GM18502 (cell line): ENCODE measurements at regions not wholly inside any gene's neighbourhood (a gene's known extent, or its start where the extent isn't known, plus 50 kb on each side); places are given as distances from the start of the nearest gene placed in this dataset.
"Not testable (repeated sequence)": the region's sequence is repeated elsewhere in the genome, so short reads cannot be mapped to it uniquely, and the experiment has no call there.

ENCODE experiments used
- ATAC-seq: cut with Tn5 transposase; IDR thresholded peaks from one replicate; pipeline ENCODE4 v1.9.1; 2021; ENCODE audit warnings: mild to moderate bottlenecking; ENCODE audit not compliant: unreplicated experiment, poor library complexity

DNA sequence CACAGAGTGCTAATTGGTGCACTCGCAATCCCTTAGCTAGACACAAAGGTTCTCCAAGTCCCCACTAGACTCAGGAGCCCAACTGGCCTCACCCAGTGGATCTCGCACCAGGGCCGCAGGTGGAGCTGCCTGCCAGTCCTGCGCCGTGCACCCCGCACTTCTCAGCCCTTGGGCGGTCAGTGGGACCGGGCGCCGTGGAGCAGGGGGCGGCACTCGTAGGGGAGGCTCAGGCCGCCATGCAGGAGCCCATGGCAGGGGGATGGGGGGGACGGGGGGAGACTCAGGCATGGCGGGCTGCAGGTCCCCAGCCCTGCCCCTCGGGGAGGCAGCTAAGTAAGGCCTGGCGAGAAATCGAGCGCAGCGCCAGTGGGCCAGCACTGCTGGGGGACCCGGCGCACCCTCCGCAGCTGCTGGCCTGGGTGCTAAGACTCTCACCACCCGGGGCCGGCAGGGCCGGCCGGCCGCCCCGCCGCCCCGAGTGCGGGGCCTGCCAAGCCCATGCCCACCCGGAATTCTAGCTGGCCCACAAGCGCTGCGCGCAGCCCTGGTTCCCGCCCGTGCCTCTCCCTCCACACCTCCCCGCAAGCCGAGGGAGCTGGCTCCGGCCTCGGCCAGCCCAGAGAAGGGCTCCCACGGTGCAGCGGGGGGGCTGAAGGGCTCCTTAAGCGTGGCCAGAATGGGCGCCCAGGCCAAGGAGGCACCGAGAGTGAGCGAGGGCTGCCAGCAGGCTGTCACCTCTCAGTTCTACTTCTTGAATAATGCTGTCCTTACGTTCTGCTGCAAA lies 258.2 kb downstream of the GALC start:
- ATAC-seq, result not testable (repeated sequence)

DNA sequence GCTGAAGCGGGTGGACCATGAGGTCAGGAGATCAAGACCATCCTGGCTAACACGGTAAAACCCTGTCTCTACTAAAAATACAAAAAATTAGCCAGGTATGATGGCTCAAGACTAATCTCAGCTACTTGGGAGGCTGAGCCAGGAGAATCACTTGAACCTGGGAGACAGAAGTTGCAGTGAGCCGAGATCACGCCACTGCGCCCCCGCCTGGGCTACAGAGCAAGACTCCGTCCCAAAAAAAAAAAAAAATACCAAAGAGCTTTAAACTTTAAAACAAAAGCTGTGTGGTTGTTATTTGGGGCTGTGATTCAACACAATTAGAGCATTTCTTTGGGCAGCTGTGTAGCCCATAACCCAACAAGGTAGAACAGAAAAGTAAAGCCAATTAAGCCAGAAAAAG lies 259.9 kb downstream of the GALC start:
- ATAC-seq, result not testable (repeated sequence)

DNA sequence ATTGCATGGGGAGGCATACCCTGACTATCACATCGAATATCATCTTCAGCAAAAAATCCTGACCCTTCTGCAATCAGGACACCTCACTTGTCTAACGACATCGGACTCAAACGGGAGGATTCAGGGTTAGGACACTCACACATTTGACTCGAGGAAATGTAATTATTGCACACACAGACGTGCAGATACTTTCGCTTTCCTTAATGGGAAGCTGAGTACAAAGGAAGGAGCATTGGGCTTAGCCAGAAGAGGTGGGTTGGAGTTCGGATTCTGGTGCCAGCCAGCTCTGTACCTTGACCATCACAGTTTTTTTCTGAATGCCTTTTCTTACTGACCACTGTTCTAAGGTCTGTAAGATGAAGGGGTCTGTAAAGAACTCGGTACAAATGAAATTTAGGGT lies 260.4 kb downstream of the GALC start:
- ATAC-seq, result no peak

DNA sequence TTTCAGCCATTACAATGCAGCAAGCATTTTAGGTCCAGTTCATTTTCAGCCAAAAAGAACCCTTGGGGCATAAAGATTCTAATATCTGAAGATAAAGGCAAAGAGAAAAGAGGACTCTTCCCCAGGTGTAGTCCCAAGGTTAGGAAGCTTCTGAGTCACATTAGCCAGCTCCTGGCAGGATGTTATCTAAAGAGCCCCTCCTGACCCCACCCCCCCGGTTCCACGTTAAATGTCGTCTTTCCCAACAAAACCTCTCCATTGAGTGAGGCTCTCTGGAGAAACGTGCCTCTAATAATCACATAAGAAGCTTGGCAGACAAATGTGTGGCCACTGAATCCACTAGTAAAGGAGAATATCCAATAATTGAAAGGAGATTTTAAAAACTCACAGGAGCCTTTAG lies 267.7 kb downstream of the GALC start:
- no peak for ATAC-seq

DNA sequence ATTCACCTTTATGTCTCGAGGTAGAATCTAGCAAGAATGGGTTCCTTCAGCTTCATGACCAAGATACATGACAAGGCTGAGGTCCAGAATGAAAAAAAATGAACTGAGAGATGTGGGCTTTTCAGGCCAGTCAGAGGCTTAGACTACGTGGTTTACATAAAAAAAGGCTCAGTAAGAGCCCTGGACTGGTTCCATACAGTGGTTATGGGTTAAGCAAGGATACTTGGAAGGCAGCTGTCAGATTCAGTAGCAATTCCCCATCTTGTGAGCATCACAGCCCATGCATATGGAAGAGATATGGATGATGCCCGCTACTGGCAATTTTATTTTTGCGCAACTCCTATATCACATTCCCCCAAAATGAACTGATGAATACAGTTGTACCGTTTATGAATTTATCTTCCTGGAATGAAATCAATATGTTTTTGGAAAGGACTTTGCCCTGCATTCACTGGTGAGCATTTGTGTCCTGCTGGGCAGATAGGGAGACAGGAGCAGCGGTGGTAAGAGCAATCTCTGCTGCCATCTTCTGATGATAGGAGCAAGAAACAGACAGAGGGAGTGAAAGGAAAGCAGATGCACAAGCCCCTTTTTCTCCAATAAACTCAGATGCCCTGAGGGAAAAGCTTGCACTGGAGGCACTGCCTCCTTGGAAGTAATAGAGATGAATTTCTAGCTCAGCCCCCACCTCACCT lies 280.4 kb downstream of the GALC start:
- no peak for ATAC-seq

DNA sequence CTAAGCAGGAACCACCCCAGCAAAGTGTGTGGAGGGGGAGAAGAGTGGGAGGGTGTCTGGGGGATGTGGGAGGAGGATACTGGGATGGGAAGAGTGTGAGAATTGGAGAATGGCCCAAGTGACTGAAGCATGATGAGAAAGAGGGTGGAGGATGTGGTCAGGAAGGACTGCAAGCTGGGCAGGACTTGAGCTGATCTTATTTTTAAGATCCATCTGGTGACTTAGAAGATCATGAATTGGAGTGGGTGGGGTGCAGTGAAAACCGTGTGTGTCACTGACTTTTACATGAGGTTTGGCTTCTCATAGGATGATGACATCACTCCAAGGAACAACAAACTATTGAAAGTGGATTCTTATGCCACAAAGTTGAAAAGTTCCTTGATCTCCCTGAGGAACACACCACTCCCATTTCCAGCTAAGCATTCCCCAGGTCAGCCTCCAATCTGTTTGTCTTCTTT lies 287.5 kb downstream of the GALC start:
- ATAC-seq, result no peak

DNA sequence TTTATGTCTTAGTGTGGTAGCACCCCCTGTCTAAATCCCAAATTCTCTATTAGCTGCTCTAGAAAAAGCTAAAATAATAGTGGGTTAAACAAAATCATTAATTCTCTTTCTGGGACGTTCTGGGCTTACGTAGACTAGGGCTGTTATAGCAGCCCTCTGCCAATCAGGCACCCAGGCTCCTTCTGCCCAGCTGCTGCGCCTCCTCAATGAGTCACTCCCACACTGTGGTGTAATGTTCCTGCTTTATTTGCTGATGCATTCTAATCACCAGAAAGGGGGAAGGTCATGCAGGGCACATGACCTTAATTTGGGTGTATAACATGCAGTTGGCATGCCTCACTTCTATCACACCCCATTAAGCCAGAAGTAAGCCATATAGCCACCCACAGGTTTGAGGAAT lies 294.5 kb downstream of the GALC start:
- ATAC-seq, result no peak

DNA sequence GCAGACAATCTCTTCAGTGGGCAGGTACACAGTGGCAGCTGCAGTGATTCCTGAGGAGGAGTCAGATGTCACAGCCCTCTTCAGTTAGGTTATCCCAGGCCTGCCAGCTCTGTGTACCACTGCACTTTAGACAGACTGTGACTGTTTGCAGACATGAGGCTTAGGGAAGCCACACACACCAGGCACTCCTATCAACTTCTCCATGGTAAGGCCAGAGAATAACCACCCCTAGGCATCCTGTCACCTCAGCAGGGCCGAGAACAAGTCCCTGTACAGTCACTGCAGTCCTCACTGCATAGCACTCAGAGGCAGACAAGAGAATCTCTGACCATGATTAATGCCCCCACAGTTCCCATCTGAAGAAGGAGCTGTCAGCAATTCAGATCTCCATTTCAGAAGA lies 296.5 kb downstream of the GALC start:
- ATAC-seq, result no peak

DNA sequence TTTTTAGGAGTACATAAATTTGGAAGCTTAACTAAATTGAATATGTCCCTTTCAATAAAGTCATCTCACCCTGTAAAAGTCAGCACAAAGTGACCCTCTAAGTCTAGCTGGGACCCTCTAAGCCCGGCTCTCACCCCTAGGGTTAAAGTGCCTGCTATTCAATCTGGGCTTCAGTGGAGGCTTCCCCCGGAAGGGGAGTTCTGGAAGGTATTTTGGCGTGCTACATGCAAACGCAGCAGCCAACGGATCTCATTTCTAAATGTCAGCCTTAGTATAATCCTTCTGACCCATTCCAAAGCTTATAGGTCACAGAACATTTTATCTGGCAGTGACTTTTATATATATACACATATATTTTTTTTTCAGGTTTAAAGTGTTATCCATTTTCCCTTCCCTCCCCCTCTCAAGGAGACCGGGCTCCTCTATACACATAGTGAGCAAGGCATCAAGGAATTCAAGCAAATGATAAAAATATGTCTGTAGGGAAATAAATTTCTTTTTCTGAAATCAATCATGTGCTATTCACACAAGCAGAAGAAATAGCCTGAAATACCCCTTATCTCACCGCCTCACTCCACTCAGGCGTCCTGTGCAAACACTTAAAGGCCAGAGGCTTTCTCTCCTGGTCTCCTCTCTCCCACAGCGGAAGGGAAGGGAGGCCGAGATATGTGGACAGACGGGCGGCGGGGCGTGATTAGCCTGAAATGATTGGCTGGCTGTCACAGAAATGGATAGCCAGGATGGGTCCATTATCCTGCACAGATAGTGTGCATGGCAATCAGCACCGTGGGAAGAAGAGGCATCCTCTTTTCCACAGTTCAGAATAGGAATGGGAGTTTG lies 301.7 kb downstream of the GALC start:
- ATAC-seq, result no peak

DNA sequence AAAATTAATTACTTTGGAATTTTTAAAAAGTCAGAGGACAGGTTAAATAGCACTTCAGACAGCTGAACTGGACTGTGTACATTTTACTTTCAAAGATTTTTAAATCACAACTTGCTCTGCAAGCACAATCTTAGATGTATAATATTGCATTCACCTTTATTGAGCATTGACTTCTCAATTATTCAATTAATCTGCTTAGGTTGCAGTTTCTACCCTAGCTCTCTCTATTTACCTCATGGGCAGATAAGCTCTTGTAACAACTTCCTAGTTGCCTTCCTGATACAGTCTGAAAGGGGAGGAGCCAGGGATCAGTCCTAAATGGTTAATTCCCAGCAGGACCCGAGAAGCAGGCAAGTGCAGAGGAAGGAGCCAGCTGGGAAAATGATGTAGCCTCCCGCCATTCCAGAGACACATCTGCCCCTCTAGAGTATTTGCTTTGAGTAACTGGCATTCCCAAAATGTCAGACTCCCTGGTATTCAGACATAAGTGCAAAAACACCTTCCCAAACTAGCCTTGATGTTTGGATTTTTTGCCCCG lies 302.8 kb downstream of the GALC start:
- ATAC-seq, result no peak

DNA sequence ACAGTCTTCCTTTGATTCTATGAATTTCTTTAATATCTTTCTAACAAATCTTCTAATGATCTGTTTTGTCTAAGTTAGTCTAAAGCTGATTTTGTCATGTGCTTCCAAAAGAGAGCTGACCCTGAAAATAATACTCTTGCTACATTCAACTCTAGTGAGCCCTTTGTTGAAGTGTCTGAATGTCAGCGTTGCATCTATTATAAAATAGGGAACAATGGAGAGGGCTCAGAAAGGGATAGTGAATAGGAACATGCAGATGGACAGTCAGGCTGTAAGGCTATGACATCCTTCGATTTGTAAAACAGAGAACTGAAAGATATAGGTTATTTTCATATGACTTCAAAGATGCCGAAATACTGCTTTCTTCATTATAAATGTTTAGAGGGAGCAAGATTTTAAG lies 304.5 kb downstream of the GALC start:
- no peak for ATAC-seq

DNA sequence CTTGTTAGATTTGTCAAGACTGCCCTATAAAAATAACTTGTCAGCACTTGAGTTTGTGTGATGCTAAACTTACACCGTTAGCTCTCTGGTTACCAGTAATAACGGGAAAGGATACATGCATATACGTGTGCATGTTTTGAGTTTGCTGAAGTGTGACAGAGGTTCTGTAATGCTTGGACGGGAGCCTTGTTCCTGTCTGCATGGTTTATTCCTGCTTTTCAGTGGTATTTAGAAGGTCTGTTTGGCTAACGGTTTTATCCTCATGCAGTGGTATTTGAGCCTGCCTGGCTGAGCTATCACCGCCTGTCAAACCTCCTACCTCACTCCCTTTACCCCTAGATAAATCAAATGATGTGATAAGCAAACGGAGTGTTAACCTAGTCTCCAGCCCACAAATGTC lies 305.6 kb downstream of the GALC start:
- ATAC-seq, result no peak

DNA sequence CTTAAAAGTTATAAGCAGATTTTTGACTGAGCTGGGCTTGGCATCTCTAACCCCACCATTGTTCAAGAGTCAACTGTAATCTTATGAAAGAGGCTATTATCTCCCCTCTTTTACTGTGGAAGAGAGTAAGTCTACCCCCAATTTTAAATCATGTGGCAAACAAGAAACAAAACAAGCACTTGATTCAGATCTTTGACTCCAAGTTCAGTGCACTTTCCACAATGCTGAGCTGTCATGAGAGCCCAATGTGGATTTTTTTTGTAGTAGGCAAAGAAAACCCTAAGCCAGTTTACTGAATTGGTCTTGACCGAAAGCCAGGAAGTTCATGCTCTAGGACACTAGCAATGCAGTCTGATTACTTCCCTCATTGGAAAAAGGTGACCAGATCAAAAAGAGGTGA lies 306.2 kb downstream of the GALC start:
- ATAC-seq, result no peak

DNA sequence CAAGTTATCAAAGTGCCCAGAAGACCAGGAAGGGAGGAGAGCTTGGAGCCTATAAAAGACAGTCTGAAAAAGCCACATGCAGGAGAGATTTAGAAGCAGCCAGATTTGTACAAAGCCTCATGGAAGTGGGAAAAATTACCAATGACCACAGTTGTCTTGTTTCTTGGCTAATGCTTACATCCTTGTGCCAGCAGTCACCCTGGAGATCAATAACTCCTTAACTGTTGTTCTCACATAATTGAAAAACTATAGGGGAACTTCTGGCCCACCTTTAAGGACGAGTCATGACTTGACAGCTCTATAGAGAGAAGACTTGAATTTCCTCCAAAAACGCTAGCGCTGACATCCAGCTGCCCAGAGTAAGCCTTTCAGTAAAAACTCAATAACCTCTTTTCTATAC lies 313.1 kb downstream of the GALC start:
- ATAC-seq, result no peak

DNA sequence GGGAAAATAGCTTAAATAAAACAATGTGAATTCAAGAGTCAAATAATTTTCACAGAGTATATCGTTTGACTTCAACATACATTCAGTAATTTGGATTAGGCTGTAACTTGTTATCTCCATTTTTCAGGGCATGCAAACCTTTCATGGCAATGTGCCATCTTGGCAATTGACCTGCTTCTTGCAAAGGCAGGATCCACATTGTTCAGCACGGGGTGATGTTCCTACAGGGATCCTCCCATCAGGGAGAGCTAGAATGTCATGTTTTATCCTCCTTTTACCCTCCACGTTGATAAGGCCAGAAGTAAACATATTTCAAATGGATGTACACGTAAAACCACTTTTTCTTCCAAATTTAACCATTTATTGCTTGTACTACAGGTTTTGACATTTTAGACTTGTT lies 314.4 kb downstream of the GALC start:
- ATAC-seq, result no peak

DNA sequence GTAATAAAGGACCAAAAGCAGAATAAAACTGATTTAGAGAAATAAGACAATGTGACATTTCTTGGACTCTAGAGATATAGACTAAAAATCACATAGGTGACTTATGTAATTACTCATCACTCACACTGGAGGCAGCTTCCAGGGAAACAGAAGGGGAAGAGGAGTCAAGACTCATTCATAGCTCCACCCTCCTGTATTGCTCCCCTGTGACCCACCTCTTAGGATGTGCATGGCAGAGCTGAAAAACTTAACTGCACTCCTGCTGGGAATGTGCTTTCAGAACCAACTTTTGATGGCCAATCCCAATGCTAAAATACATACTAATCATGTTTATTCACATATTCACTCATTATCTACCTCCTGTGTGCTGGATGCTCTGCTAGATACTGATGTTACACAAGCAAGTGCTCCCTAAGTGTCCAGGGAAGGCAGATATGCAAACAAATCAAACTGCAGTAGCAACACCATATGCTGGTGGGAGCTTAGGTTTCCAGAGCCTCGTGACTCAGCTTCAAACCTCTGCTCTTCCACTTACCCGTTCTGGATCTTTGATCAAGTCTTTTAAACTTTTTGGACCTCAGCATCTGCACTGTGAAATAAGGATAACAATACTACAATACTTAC lies 316.1 kb downstream of the GALC start:
- ATAC-seq, result no peak

DNA sequence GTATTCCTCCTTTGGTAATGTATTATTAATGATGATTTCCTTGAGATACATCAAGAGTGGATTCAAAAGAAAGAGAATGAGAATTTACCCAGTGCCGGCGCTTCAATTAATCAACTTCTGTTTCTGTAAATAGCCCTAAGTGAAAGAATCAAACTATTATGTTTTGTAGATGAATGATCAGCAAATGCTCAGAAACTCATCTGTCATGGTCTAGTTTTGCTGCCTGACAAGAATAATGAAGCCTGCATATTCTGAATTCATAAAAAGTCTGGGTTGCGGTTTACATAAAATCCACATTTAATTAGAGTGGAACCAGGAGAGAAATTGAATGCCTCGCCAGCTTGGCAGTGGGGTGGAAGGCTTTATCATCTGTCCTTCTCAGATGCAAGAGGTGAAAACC lies 325.3 kb downstream of the GALC start:
- no peak for ATAC-seq

DNA sequence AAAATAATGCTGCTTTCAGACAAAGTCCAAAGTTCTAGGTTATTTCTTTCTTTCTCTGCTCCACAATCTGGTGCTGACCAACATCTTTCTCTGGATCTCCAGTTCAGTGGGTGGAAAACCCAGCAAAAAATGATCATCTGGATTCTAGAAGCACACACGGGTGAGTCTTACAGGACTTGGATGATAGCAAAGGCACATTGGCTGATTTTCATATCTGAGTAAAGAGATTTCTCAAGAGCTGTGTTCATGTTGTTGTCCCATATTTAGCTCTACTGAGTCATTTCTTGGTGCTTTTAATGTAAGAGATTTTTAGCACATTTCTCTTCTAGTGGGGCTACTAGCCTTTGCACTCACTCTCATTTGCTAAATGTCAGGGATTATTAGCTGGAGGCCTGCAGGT lies 336.7 kb downstream of the GALC start:
- no peak for ATAC-seq

DNA sequence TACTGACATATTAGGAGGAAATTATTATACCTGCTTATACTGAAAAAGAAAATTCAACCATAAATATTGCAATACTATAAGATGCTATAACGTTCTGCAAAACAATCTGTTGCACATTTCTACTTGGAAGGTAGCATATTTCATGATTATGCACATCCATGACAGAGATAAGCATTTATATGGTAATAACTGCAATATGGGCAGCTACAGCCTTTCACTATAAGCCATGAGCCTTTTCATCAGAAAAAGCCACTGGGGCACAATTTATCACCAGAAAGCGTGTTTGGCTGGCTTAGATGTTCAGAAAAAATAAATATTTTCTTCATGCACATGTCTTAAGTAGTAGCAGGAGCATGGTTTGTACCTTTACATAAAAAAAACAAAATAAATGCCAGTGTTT lies 340.7 kb downstream of the GALC start:
- ATAC-seq, result no peak

DNA sequence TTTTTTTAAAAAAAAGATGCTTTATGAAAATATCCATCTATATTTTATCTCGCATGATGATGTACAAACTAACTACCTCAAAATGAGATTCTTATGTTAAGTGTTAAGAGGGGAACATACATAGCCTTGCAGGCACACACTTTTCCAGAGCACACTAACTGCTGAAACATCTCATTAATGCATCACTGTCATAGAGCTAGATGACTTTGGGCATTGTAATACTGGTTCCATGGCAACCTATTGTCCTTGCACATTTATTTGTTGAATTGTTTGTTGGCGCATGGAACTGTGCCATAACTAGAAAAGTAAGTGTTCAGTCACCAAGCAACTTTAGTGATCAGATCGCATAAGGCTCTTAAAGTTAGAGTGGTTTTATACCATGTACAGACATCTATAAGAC lies 348.3 kb downstream of the GALC start:
- no peak for ATAC-seq
